PC-9 (cell line): ENCODE measurements at regions not wholly inside any gene's neighbourhood (a gene's known extent, or its start where the extent isn't known, plus 50 kb on each side); places are given as distances from the start of the nearest gene placed in this dataset.

ENCODE experiments used
- EZH2 ChIP-seq: fragments of 200-600 bp; sonication (generic); IDR thresholded peaks from 2 replicates; pipeline ENCODE4 v1.8.0; 2017; ENCODE audit warnings: antibody characterized with exemption, low read depth
- TF ChIP-seq, protein P1 (sequence below): fragments of 200-600 bp; sonication (generic); conservative IDR thresholded peaks from 2 replicates; pipeline ENCODE4 v1.6.1; 2017; ENCODE audit warnings: mixed run types, antibody characterized with exemption, mild to moderate bottlenecking, moderate library complexity

DNA sequence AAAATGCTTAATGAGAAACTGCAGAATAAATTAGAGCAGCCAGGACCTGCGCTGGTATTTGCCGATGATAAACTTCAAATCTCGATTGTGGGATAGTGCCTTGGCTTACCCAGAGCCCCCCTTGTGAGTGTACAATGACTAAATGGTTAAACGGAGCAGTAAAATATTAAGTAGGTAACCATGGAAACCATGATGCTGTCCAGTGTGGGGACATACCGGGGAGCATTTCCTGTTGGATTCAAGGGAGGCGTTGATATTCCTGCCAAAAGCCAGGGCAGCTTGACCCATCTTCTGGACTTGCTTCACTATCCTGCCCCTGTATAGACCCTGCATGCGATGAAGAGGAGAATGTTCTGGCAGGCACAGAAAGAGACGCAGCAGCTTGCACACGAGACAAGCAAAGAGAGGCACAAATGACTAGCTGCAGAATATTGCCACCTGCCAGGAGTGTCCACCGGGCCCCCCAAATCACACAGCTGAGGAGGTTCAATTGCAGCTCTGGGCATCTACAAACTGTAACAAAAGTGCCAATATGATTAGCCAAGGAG lies 255.3 kb upstream of the TSHZ3 start:
- TF ChIP-seq, protein P1, sequence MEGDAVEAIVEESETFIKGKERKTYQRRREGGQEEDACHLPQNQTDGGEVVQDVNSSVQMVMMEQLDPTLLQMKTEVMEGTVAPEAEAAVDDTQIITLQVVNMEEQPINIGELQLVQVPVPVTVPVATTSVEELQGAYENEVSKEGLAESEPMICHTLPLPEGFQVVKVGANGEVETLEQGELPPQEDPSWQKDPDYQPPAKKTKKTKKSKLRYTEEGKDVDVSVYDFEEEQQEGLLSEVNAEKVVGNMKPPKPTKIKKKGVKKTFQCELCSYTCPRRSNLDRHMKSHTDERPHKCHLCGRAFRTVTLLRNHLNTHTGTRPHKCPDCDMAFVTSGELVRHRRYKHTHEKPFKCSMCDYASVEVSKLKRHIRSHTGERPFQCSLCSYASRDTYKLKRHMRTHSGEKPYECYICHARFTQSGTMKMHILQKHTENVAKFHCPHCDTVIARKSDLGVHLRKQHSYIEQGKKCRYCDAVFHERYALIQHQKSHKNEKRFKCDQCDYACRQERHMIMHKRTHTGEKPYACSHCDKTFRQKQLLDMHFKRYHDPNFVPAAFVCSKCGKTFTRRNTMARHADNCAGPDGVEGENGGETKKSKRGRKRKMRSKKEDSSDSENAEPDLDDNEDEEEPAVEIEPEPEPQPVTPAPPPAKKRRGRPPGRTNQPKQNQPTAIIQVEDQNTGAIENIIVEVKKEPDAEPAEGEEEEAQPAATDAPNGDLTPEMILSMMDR, result no peak
- no peak for TF ChIP-seq EZH2
